ENCODE measurements at regions not wholly inside any gene's neighbourhood (a gene's known extent, or its start where the extent isn't known, plus 50 kb on each side); places are given as distances from the start of the nearest gene placed in this dataset.
"Not testable (repeated sequence)": the region's sequence is repeated elsewhere in the genome, so short reads cannot be mapped to it uniquely, and the experiment has no call there.

- H4K91ac ChIP-seq (ENCODE audit: low read depth, low read length, poor library complexity); H3K9ac ChIP-seq (ENCODE audit: low read depth, low read length, poor library complexity); H2BK15ac ChIP-seq (ENCODE audit: low read length); H3K27ac ChIP-seq (replicated peaks; ENCODE audit: low read length); H2BK12ac ChIP-seq (ENCODE audit: low read length); H4K8ac ChIP-seq (ENCODE audit: low read depth, low read length); H3K36me3 ChIP-seq (replicated peaks in 1 of 2; ENCODE audit: control insufficient read depth in 2 of 2, insufficient read depth in 2 of 2, low read length in 2 of 2); H2AFZ ChIP-seq (ENCODE audit: low read length); H3K4me1 ChIP-seq (ENCODE audit: control insufficient read depth in 2 of 2, insufficient read depth in 1 of 2, low read depth in 1 of 2, low read length in 2 of 2); H3K4ac ChIP-seq (ENCODE audit: low read length); H3K23ac ChIP-seq (ENCODE audit: low read depth, low read length, poor library complexity); H3K9me3 ChIP-seq (replicated peaks in 1 of 2; ENCODE audit: control insufficient read depth in 2 of 2, insufficient read depth in 1 of 2, low read depth in 1 of 2, low read length in 2 of 2); H3K27me3 ChIP-seq (ENCODE audit: control insufficient read depth in 3 of 3, insufficient read depth in 3 of 3, low read depth in 1 of 3, low read length in 3 of 3); H2BK5ac ChIP-seq (ENCODE audit: low read length); H3K14ac ChIP-seq (ENCODE audit: low read length); H2BK120ac ChIP-seq (ENCODE audit: low read depth, low read length); H3K18ac ChIP-seq (ENCODE audit: low read length); H3K4me3 ChIP-seq (ENCODE audit: low read length in 2 of 2); H2AK5ac ChIP-seq (ENCODE audit: low read depth, low read length); DNase-seq (ENCODE audit: low spot score); H3K79me1 ChIP-seq (ENCODE audit: low read depth, low read length): not testable (repeated sequence)
- no CpG with 5 or more reads among the region's 6 CpGs for WGBS, 2 donors (ENCODE audit: extremely low coverage in 2 of 2, insufficient read length in 2 of 2, insufficient replicate concordance in 1 of 2)
- H3K4me2 ChIP-seq (ENCODE audit: insufficient read depth, low read length, poor library complexity, severe bottlenecking) = peak overlapping the region; percentile 14
These were observed 543.3 kb downstream of the PRIM2 start for GRCh38 chr6:57860481-57861315.

DNA sequence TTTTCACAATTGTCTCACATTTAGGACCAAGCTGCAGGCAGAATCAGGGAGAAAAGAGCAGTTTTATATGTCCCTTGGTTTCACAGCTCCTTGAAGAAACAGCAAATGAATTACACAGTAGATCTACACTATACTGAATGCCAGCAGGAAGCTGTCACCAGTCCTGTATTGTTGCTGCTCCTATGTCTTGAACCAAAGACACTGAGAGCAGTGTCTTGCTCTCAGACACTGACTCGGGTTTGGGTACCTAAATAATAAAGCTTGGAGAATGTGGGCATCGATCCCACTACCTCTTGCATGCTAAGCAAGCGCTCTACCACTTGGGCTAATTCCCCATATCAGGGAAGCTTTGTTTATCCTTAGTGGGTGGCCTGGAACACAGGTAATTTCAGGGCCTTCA is 552.7 kb downstream of the PRIM2 start:
- H2AK5ac ChIP-seq (ENCODE audit: low read depth, low read length); H3K79me1 ChIP-seq (ENCODE audit: low read depth, low read length); H3K36me3 ChIP-seq (replicated peaks in 1 of 2; ENCODE audit: control insufficient read depth in 2 of 2, insufficient read depth in 2 of 2, low read length in 2 of 2); H4K91ac ChIP-seq (ENCODE audit: low read depth, low read length, poor library complexity); H3K4me3 ChIP-seq (ENCODE audit: low read length in 2 of 2); H2AFZ ChIP-seq (ENCODE audit: low read length); H2BK15ac ChIP-seq (ENCODE audit: low read length); DNase-seq (ENCODE audit: low spot score); H3K4ac ChIP-seq (ENCODE audit: low read length); H2BK5ac ChIP-seq (ENCODE audit: low read length); H3K4me2 ChIP-seq (ENCODE audit: insufficient read depth, low read length, poor library complexity, severe bottlenecking); H3K27me3 ChIP-seq (ENCODE audit: control insufficient read depth in 3 of 3, insufficient read depth in 3 of 3, low read depth in 1 of 3, low read length in 3 of 3); H4K8ac ChIP-seq (ENCODE audit: low read depth, low read length); H3K14ac ChIP-seq (ENCODE audit: low read length); H3K27ac ChIP-seq (replicated peaks; ENCODE audit: low read length); H3K4me1 ChIP-seq (ENCODE audit: control insufficient read depth in 2 of 2, insufficient read depth in 1 of 2, low read depth in 1 of 2, low read length in 2 of 2); H3K18ac ChIP-seq (ENCODE audit: low read length); H3K9me3 ChIP-seq (replicated peaks in 1 of 2; ENCODE audit: control insufficient read depth in 2 of 2, insufficient read depth in 1 of 2, low read depth in 1 of 2, low read length in 2 of 2); H2BK120ac ChIP-seq (ENCODE audit: low read depth, low read length); H3K9ac ChIP-seq (ENCODE audit: low read depth, low read length, poor library complexity); H3K23ac ChIP-seq (ENCODE audit: low read depth, low read length, poor library complexity); H2BK12ac ChIP-seq (ENCODE audit: low read length): not testable (repeated sequence)
- no CpG with 5 or more reads among the region's 3 CpGs for whole genome bisulfite sequencing, 2 donors (ENCODE audit: extremely low coverage in 2 of 2, insufficient read length in 2 of 2, insufficient replicate concordance in 1 of 2)

DNA sequence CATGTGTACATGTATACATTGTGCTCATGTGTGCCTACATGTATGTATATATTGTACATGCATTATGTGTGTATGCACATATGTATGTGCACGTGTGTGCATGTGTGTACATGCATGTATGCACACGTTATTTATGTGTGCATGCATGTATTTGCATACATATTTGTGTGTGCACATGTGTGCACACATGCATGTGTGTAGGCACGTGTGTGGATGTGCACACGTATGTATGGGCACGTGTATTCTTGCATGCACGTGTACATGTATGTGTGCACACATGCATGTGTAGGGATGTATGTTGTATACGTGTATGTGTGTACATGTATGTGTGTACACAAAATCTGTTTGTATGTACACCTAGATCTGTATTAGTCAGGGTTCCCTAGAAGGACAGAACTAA is 556.0 kb downstream of the PRIM2 start:
- H2AK5ac ChIP-seq (ENCODE audit: low read depth, low read length); H3K4me2 ChIP-seq (ENCODE audit: insufficient read depth, low read length, poor library complexity, severe bottlenecking); H3K36me3 ChIP-seq (replicated peaks in 1 of 2; ENCODE audit: control insufficient read depth in 2 of 2, insufficient read depth in 2 of 2, low read length in 2 of 2); H4K91ac ChIP-seq (ENCODE audit: low read depth, low read length, poor library complexity); H2BK15ac ChIP-seq (ENCODE audit: low read length); H3K4ac ChIP-seq (ENCODE audit: low read length); H3K9ac ChIP-seq (ENCODE audit: low read depth, low read length, poor library complexity); H2AFZ ChIP-seq (ENCODE audit: low read length); H2BK120ac ChIP-seq (ENCODE audit: low read depth, low read length); H3K27me3 ChIP-seq (ENCODE audit: control insufficient read depth in 3 of 3, insufficient read depth in 3 of 3, low read depth in 1 of 3, low read length in 3 of 3); H3K9me3 ChIP-seq (replicated peaks in 1 of 2; ENCODE audit: control insufficient read depth in 2 of 2, insufficient read depth in 1 of 2, low read depth in 1 of 2, low read length in 2 of 2); DNase-seq (ENCODE audit: low spot score); H3K4me1 ChIP-seq (ENCODE audit: control insufficient read depth in 2 of 2, insufficient read depth in 1 of 2, low read depth in 1 of 2, low read length in 2 of 2); H4K8ac ChIP-seq (ENCODE audit: low read depth, low read length); H3K14ac ChIP-seq (ENCODE audit: low read length); H3K23ac ChIP-seq (ENCODE audit: low read depth, low read length, poor library complexity); H3K27ac ChIP-seq (replicated peaks; ENCODE audit: low read length); H2BK12ac ChIP-seq (ENCODE audit: low read length); H3K18ac ChIP-seq (ENCODE audit: low read length); H2BK5ac ChIP-seq (ENCODE audit: low read length); H3K79me1 ChIP-seq (ENCODE audit: low read depth, low read length): not testable (repeated sequence)
- peak overlapping the region in 1 of 2 donors; percentile 71 for H3K4me3 ChIP-seq (ENCODE audit: low read length in 2 of 2)
- WGBS, 2 donors (ENCODE audit: extremely low coverage in 2 of 2, insufficient read length in 2 of 2, insufficient replicate concordance in 1 of 2) = no CpG with 5 or more reads among the region's 7 CpGs

GRCh38 chr6:57876659-57877058 is 559.2 kb downstream of the PRIM2 start:
- not testable (repeated sequence) for H3K27ac ChIP-seq (replicated peaks; ENCODE audit: low read length); H2BK12ac ChIP-seq (ENCODE audit: low read length); H3K9me3 ChIP-seq (replicated peaks in 1 of 2; ENCODE audit: control insufficient read depth in 2 of 2, insufficient read depth in 1 of 2, low read depth in 1 of 2, low read length in 2 of 2); H3K4me1 ChIP-seq (ENCODE audit: control insufficient read depth in 2 of 2, insufficient read depth in 1 of 2, low read depth in 1 of 2, low read length in 2 of 2); H2BK5ac ChIP-seq (ENCODE audit: low read length); H3K4ac ChIP-seq (ENCODE audit: low read length); DNase-seq (ENCODE audit: low spot score); H2BK120ac ChIP-seq (ENCODE audit: low read depth, low read length); H3K14ac ChIP-seq (ENCODE audit: low read length); H3K4me2 ChIP-seq (ENCODE audit: insufficient read depth, low read length, poor library complexity, severe bottlenecking); H3K36me3 ChIP-seq (replicated peaks in 1 of 2; ENCODE audit: control insufficient read depth in 2 of 2, insufficient read depth in 2 of 2, low read length in 2 of 2); H3K79me1 ChIP-seq (ENCODE audit: low read depth, low read length); H2AFZ ChIP-seq (ENCODE audit: low read length); H2BK15ac ChIP-seq (ENCODE audit: low read length); H3K18ac ChIP-seq (ENCODE audit: low read length); H4K8ac ChIP-seq (ENCODE audit: low read depth, low read length); H4K91ac ChIP-seq (ENCODE audit: low read depth, low read length, poor library complexity); H3K27me3 ChIP-seq (ENCODE audit: control insufficient read depth in 3 of 3, insufficient read depth in 3 of 3, low read depth in 1 of 3, low read length in 3 of 3); H3K9ac ChIP-seq (ENCODE audit: low read depth, low read length, poor library complexity); H3K23ac ChIP-seq (ENCODE audit: low read depth, low read length, poor library complexity); H2AK5ac ChIP-seq (ENCODE audit: low read depth, low read length); H3K4me3 ChIP-seq (ENCODE audit: low read length in 2 of 2)
- WGBS, 2 donors (ENCODE audit: extremely low coverage in 2 of 2, insufficient read length in 2 of 2, insufficient replicate concordance in 1 of 2) = no CpG with 5 or more reads among the region's 2 CpGs
